ENCODE measurements at regions not wholly inside any gene's neighbourhood (a gene's known extent, or its start where the extent isn't known, plus 50 kb on each side); places are given as distances from the start of the nearest gene placed in this dataset.

- WGBS (ENCODE audit: insufficient coverage, low coverage, low lambda C conversion rate, missing lambda C conversion rate): 69% methylated on average over 2 of the region's 2 CpGs
- ATAC-seq (no peak), DNase-seq (no peak)
- Histone ChIP-seq H3K4me1 (no peaks in the 10 kb centered on the region), H3K27ac (no peak overlapping the region), H3K4me3 (no peak overlapping the region), H3K27me3 (no peaks in the 10 kb centered on the region), H3K9me3 (no peaks in the 10 kb centered on the region), H3K36me3 (no peaks in the 10 kb centered on the region)
- TF ChIP-seq POLR2A (IDR thresholded peaks at IDR 0.05): no peak
- TF ChIP-seq, protein P1, sequence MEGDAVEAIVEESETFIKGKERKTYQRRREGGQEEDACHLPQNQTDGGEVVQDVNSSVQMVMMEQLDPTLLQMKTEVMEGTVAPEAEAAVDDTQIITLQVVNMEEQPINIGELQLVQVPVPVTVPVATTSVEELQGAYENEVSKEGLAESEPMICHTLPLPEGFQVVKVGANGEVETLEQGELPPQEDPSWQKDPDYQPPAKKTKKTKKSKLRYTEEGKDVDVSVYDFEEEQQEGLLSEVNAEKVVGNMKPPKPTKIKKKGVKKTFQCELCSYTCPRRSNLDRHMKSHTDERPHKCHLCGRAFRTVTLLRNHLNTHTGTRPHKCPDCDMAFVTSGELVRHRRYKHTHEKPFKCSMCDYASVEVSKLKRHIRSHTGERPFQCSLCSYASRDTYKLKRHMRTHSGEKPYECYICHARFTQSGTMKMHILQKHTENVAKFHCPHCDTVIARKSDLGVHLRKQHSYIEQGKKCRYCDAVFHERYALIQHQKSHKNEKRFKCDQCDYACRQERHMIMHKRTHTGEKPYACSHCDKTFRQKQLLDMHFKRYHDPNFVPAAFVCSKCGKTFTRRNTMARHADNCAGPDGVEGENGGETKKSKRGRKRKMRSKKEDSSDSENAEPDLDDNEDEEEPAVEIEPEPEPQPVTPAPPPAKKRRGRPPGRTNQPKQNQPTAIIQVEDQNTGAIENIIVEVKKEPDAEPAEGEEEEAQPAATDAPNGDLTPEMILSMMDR (IDR thresholded peaks at IDR 0.05): no peak
- intact Hi-C loops (cut with DNase I): no loop called here
Measured at GRCh38 chr20:4457566-4458543, 208.8 kb upstream of the ADRA1D start.

- H3K9me3 ChIP-seq: no peaks in the 10 kb centered on the region
- no peaks in the 10 kb centered on the region for H3K27me3 ChIP-seq
- WGBS (ENCODE audit: insufficient coverage, low coverage, low lambda C conversion rate, missing lambda C conversion rate): 88% methylated on average over 3 of the region's 4 CpGs
- no peak overlapping the region for H3K27ac ChIP-seq
- TF ChIP-seq, protein P1 (IDR thresholded peaks at IDR 0.05): no peak
- no peak for TF ChIP-seq POLR2A (IDR thresholded peaks at IDR 0.05)
- intact Hi-C loops (cut with DNase I): no loop called here
- no peaks in the 10 kb centered on the region for H3K4me1 ChIP-seq
- no peaks in the 10 kb centered on the region for H3K36me3 ChIP-seq
- DNase-seq: no peak
- no peak for ATAC-seq
- no peak overlapping the region for H3K4me3 ChIP-seq
Measured at GRCh38 chr20:4455996-4456395, 206.9 kb upstream of the ADRA1D start.

GRCh38 chr20:4455301-4455701 is 206.2 kb upstream of the ADRA1D start:
- ATAC-seq: peak in 1 of 4 donors; percentile 77
- TF ChIP-seq, protein P1 (IDR thresholded peaks at IDR 0.05): no peak
- TF ChIP-seq POLR2A (IDR thresholded peaks at IDR 0.05): no peak

DNA sequence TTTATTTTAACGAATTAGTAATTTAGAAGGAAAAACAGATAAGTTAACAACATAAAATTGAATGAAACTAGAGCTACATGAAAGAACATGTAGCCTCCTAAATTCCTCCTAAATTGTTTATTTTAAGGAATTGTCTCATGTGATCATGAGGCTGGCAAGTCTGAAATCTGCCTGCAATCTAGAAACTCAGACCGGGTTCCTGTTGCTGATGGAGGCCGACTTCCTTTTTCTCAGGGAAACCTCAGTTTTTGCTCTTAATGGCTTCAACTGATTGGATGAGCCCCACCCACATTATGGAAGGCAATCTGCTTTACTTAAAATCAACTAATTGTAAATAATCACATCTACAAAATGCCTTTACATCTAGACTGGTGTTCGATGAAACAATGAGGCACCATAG is 205.0 kb upstream of the ADRA1D start:
- no peak for TF ChIP-seq POLR2A (IDR thresholded peaks at IDR 0.05)
- TF ChIP-seq, protein P1 (IDR thresholded peaks at IDR 0.05): no peak
- Histone ChIP-seq H3K9me3 (no peaks in the 10 kb centered on the region), H3K27me3 (no peaks in the 10 kb centered on the region), H3K36me3 (no peaks in the 10 kb centered on the region), H3K4me3 (no peak overlapping the region), H3K4me1 (no peaks in the 10 kb centered on the region), H3K27ac (no peak overlapping the region)
- intact Hi-C loops (cut with DNase I): no loop called here
- DNase-seq: no peak
- ATAC-seq: no peak
- WGBS (ENCODE audit: insufficient coverage, low coverage, low lambda C conversion rate, missing lambda C conversion rate): 66% methylated on average over 4 of the region's 4 CpGs

More at GRCh38 chr20:4455301-4455701, 206.2 kb upstream of the ADRA1D start:
- Histone ChIP-seq H3K27me3 (no peaks in the 10 kb centered on the region), H3K36me3 (no peaks in the 10 kb centered on the region), H3K4me3 (no peak overlapping the region), H3K4me1 (no peaks in the 10 kb centered on the region), H3K27ac (no peak overlapping the region), H3K9me3 (no peaks in the 10 kb centered on the region)
- intact Hi-C loops (cut with DNase I): no loop called here
- 100% methylated on average over 1 of the region's 1 CpG for WGBS (ENCODE audit: insufficient coverage, low coverage, low lambda C conversion rate, missing lambda C conversion rate)
- DNase-seq: no peak

All from right lobe of liver (tissue), 6 donors.